ENCODE measurements at regions not wholly inside any gene's neighbourhood (a gene's known extent, or its start where the extent isn't known, plus 50 kb on each side); places are given as distances from the start of the nearest gene placed in this dataset.
A peak's percentile ranks its signal among the peaks of the same experiment; 100 is the strongest.
"Not testable (repeated sequence)": the region's sequence is repeated elsewhere in the genome, so short reads cannot be mapped to it uniquely, and the experiment has no call there.

DNA sequence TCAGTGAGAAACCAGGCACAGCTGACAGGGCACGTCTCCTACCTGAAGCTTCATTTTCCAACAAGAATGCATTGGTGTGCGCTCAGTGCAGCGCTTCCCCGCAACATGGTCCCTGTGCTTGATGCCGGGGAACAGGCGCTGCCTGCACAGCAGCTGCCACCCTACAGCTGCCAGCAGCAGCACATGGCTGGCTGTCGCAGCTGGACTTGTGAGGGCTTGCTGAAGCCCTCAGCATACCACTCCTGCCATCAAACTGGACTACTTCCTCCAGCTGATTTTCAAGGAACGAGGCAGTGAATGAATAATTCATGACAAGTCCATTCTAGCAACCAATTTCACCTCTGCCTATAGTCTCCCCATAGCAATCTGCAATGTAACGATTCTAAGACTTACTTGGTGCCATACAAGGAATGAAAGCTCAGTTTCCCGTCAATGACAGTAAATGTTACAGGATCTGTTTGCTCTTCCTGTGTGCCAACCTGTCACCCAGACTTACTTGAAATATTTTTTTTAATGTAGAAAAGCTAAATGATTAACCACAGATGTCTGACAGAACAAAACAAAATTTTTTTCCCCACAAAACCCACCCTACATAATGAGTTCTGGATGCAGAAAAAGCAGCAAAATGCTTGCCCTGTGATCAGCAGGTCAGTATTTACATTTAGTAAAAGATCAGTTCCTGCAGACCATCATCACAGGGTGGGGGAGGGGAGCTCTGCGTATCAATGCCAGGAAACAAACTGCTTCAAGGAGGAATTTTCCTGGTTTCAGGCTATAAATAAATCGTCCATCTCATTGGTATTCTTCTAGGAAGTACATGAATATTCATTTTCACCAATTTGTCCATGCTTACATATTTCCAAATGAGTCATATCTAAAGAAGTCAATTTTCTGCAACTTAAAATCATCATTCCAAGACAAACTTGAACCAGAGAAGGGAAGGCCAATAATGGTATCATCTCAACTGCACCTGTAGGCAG is 140.6 kb downstream of the ALOX5 start:
- Histone ChIP-seq H3K36me3 (ENCODE audit: insufficient read depth, low read length) (no peaks in the 10 kb centered on the region), H3K79me2 (ENCODE audit: insufficient read depth, low read length) (no peaks in the 10 kb centered on the region), H3K4me2 (ENCODE audit: low read length) (no peak overlapping the region), H2AFZ (ENCODE audit: low read depth, low read length) (no peak overlapping the region), H3K9me3 (ENCODE audit: insufficient read depth, low read depth, low read length) (no peaks in the 10 kb centered on the region), H3K27me3 (ENCODE audit: insufficient read depth, low read length) (no peaks in the 10 kb centered on the region), H3K27ac (ENCODE audit: low read depth, low read length) (no peak overlapping the region), H3K4me3 (ENCODE audit: insufficient read depth, low read depth, low read length) (no peak overlapping the region), H3K4me1 (ENCODE audit: insufficient read depth, low read length) (peaks cover 6% of the 10 kb centered on the region), H4K20me1 (ENCODE audit: insufficient read depth, low read length) (peaks cover 9% of the 10 kb centered on the region), H3K9ac (ENCODE audit: low read length) (no peak overlapping the region)
- Mint-ChIP-seq H3K4me3 (ENCODE audit: unreplicated experiment) (no peak overlapping the region), H3K4me1 (ENCODE audit: low read depth, unreplicated experiment) (peaks cover 16% of the 10 kb centered on the region), H3K27me3 (ENCODE audit: low read depth, unreplicated experiment) (no peaks in the 10 kb centered on the region), H3K9me3 (ENCODE audit: unreplicated experiment) (peaks cover 6% of the 10 kb centered on the region), H3K36me3 (ENCODE audit: low read depth, unreplicated experiment) (no peaks in the 10 kb centered on the region), H3K27ac (ENCODE audit: unreplicated experiment) (peak overlapping the region; percentile 23)
- TF ChIP-seq EZH2 (IDR thresholded peaks at IDR 0.05; ENCODE audit: insufficient read depth, low read length) = no peak
- TF ChIP-seq, protein P1, sequence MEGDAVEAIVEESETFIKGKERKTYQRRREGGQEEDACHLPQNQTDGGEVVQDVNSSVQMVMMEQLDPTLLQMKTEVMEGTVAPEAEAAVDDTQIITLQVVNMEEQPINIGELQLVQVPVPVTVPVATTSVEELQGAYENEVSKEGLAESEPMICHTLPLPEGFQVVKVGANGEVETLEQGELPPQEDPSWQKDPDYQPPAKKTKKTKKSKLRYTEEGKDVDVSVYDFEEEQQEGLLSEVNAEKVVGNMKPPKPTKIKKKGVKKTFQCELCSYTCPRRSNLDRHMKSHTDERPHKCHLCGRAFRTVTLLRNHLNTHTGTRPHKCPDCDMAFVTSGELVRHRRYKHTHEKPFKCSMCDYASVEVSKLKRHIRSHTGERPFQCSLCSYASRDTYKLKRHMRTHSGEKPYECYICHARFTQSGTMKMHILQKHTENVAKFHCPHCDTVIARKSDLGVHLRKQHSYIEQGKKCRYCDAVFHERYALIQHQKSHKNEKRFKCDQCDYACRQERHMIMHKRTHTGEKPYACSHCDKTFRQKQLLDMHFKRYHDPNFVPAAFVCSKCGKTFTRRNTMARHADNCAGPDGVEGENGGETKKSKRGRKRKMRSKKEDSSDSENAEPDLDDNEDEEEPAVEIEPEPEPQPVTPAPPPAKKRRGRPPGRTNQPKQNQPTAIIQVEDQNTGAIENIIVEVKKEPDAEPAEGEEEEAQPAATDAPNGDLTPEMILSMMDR (IDR thresholded peaks at IDR 0.05; ENCODE audit: insufficient read depth, low read depth, low read length) = no peak
- DNase-seq (ENCODE audit: low read depth) (peak; percentile 31), FAIRE-seq (no peak)

GRCh38 chr10:45513551-45513950 is 139.5 kb downstream of the ALOX5 start:
- H3K27ac Mint-ChIP-seq (ENCODE audit: unreplicated experiment) = no peak overlapping the region
- TF ChIP-seq, protein P1 (IDR thresholded peaks at IDR 0.05; ENCODE audit: insufficient read depth, low read depth, low read length) = no peak
- TF ChIP-seq EZH2 (IDR thresholded peaks at IDR 0.05; ENCODE audit: insufficient read depth, low read length) = no peak
- no peaks in the 10 kb centered on the region for H3K36me3 Mint-ChIP-seq (ENCODE audit: low read depth, unreplicated experiment)
- DNase-seq (ENCODE audit: low read depth) = no peak
- H3K27ac ChIP-seq (ENCODE audit: low read depth, low read length) = no peak overlapping the region
- no peak overlapping the region for H3K4me2 ChIP-seq (ENCODE audit: low read length)
- no peaks in the 10 kb centered on the region for H3K79me2 ChIP-seq (ENCODE audit: insufficient read depth, low read length)
- H2AFZ ChIP-seq (ENCODE audit: low read depth, low read length) = no peak overlapping the region
- no peaks in the 10 kb centered on the region for H3K27me3 Mint-ChIP-seq (ENCODE audit: low read depth, unreplicated experiment)
- peaks cover 18% of the 10 kb centered on the region for H3K4me1 Mint-ChIP-seq (ENCODE audit: low read depth, unreplicated experiment)
- peaks cover 6% of the 10 kb centered on the region for H3K4me1 ChIP-seq (ENCODE audit: insufficient read depth, low read length)
- no peak overlapping the region for H3K9ac ChIP-seq (ENCODE audit: low read length)
- H3K36me3 ChIP-seq (ENCODE audit: insufficient read depth, low read length) = no peaks in the 10 kb centered on the region
- no peak overlapping the region for H3K4me3 ChIP-seq (ENCODE audit: insufficient read depth, low read depth, low read length)
- H3K9me3 ChIP-seq (ENCODE audit: insufficient read depth, low read depth, low read length) = no peaks in the 10 kb centered on the region
- H3K4me3 Mint-ChIP-seq (ENCODE audit: unreplicated experiment) = no peak overlapping the region
- H3K27me3 ChIP-seq (ENCODE audit: insufficient read depth, low read length) = no peaks in the 10 kb centered on the region
- H4K20me1 ChIP-seq (ENCODE audit: insufficient read depth, low read length) = peaks cover 9% of the 10 kb centered on the region
- no peak for FAIRE-seq
- peaks cover 6% of the 10 kb centered on the region for H3K9me3 Mint-ChIP-seq (ENCODE audit: unreplicated experiment)

DNA sequence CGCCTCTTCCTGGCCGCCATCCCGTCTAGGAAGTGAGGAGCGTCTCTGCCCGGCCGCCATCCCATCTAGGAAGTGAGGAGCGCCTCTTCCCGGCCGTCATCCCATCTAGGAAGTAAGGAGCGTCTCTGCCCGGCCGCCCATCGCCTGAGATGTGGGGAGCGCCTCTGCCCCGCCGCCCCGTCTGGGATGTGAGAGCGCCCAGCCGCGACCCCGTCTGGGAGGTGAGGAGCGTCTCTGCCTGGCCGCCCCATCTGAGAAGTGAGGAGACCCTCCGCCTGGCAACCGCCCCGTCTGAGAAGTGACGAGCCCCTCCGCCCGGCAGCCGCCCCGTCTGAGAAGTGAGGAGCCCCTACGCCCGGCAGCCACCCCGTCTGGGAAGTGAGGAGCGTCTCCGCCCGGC is 137.9 kb downstream of the ALOX5 start:
- FAIRE-seq; H3K4me3 ChIP-seq (ENCODE audit: insufficient read depth, low read depth, low read length); H3K4me2 ChIP-seq (ENCODE audit: low read length); H3K9me3 ChIP-seq (ENCODE audit: insufficient read depth, low read depth, low read length); H3K27me3 ChIP-seq (ENCODE audit: insufficient read depth, low read length); H3K9me3 Mint-ChIP-seq (ENCODE audit: unreplicated experiment); H3K27ac ChIP-seq (ENCODE audit: low read depth, low read length); H3K27me3 Mint-ChIP-seq (ENCODE audit: low read depth, unreplicated experiment); H4K20me1 ChIP-seq (ENCODE audit: insufficient read depth, low read length); H3K4me1 ChIP-seq (ENCODE audit: insufficient read depth, low read length); H3K36me3 ChIP-seq (ENCODE audit: insufficient read depth, low read length); H2AFZ ChIP-seq (ENCODE audit: low read depth, low read length); H3K36me3 Mint-ChIP-seq (ENCODE audit: low read depth, unreplicated experiment); H3K79me2 ChIP-seq (ENCODE audit: insufficient read depth, low read length); DNase-seq (ENCODE audit: low read depth); H3K4me3 Mint-ChIP-seq (ENCODE audit: unreplicated experiment); H3K9ac ChIP-seq (ENCODE audit: low read length); H3K27ac Mint-ChIP-seq (ENCODE audit: unreplicated experiment): not testable (repeated sequence)
- H3K4me1 Mint-ChIP-seq (ENCODE audit: low read depth, unreplicated experiment) = peaks cover 18% of the 10 kb centered on the region
